Stimulated activated CD4-positive, alpha-beta T cell treated with anti-CD3 and anti-CD28 coated beads, Interleukin-4, amount 100 ng/mL, for 48 hours (primary cell): ENCODE measurements at regions not wholly inside any gene's neighbourhood (a gene's known extent, or its start where the extent isn't known, plus 50 kb on each side); places are given as distances from the start of the nearest gene placed in this dataset.

ENCODE experiments used
- DNase-seq, 2 donors: peaks; one replicate each; pipeline ENCODE4 v3.0.0-alpha.2; 2020; ENCODE audit warnings: low read depth in 2 of 2

GRCh38 chr13:90070362-90070761 lies 1277.1 kb upstream of the MIR17HG start:
- no peak for DNase-seq

- no peak for DNase-seq
Observed at GRCh38 chr13:90070837-90071525, 1276.5 kb upstream of the MIR17HG start.

- DNase-seq = no peak
Observed at GRCh38 chr13:90084684-90085290, 1262.7 kb upstream of the MIR17HG start.

DNA sequence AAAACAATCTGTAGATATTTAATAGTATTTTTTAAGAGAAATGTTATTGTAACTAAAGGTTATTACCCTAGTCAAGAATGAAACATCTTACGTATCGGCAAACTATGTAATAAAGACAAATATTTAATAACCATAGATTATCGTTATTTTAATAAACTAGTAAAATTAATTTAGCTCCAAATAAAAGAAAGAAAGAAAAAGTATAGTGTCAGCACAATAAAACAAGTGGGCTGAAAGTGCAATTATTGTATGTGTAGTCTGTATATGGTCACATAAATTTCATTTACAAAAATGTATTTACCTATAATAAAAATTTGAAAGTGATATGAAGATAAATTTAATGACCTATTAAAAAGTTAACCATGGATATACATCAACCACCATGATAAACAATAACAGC lies 1258.4 kb upstream of the MIR17HG start:
- no peak for DNase-seq

GRCh38 chr13:90091611-90092010 lies 1255.9 kb upstream of the MIR17HG start:
- no peak for DNase-seq

GRCh38 chr13:90094357-90094756 lies 1253.1 kb upstream of the MIR17HG start:
- DNase-seq = no peak

DNA sequence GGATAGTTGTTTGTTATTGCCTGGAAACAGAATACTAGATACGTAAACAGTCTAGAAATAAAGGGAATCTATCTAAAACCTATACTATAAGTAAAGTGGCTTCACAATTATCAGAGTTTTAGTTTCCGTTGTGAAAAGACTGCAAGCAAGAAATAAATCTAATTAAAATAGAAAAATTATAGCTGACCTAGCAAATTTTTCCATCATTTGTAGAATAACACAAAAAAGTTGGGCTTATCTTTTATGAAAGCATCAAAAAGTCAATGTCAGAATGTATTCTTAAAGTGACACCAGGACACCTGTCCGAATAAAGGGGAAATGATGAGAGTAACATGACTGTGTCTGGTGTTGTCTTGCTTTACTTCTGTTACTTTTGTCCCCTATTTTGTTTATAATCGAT lies 1248.9 kb upstream of the MIR17HG start:
- no peak for DNase-seq

DNA sequence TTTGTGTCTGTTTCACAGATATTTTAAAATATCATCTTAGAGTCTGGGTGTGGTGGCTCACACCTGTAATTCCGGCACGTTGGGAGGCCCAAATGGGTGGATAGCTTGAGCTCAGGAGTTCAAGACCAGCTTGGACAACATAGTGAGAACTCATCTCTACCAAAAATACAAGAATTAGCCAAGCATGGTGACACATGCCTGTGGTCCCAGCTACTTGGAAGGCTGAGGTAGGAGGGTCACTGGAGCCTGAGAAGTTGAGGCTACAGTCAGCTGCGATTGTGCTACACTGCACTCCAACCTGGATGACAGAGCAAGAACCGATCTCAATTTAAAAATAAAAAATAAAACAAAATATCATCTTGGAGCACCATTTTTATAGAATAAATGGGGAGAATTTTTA lies 1247.6 kb upstream of the MIR17HG start:
- no peak for DNase-seq

DNA sequence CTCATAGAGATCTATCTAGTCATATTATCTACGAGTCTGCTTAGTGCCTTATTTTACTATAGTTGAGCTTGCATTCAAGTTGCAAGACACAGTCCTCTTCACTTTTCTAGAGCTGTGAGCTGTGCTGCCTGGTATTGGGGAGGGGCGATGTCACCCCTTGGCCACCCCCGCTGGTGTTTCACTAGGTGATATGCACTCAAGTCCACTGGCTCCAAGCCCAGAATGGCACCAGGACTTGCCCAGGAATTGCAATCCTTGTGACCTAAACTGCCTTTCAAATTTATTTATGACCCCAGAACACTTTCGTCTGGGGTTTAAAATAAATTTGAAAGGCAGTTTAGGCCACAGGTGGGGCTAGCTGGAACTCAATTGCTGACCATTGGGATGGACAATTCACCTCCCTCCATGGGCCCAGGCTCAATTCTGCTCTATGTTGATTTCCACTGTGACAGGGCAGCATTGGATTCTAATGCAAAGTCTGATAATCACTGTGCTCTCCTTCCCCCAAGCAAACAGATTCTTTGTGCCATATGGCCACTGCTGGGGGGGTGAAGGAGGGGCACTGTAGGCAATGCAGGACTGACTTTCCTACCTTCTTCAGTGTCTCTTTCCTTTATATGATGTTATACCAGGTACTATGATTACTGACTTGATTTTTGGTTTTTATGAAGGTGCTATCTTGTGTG lies 1244.2 kb upstream of the MIR17HG start:
- no peak for DNase-seq

DNA sequence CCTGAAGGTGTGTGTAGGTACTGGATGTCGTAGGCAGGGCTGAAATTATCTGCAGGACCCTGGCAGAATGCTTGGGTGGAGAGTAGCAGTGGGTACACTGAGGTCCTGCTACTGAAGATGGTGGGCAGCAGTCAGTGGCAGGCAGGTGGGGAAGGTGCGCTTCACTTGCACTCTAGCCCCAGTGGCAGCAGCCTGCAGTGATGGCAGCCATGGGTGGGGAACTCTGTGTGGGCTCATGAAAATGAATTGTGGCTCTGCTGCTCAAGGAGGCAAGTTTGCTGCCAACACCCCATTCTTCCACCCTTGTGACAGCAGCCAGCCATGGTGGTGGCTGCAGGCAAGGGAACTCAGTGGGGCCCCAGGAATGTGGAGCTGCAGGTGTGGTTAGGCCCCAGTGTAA lies 1242.7 kb upstream of the MIR17HG start:
- DNase-seq = no peak

DNA sequence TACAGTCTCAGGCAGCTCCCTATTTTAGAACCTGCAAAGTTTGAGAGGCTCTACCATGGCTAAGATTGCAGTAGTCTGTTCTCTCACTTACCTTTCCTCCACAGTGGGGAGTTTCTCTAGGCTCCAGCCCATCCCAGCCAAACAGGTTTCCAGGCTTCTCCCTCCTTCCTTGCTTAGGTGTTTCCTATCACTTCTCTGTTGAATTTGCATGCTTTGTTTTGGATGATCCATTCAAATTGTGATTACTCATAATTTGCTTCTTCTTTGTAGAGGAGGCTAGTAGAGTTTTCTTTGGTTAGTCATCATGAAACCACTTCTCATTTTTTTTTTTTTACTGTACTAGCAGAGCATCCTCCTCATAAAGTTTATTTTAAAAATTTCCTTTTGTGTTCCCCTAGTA lies 1242.2 kb upstream of the MIR17HG start:
- DNase-seq = no peak

DNA sequence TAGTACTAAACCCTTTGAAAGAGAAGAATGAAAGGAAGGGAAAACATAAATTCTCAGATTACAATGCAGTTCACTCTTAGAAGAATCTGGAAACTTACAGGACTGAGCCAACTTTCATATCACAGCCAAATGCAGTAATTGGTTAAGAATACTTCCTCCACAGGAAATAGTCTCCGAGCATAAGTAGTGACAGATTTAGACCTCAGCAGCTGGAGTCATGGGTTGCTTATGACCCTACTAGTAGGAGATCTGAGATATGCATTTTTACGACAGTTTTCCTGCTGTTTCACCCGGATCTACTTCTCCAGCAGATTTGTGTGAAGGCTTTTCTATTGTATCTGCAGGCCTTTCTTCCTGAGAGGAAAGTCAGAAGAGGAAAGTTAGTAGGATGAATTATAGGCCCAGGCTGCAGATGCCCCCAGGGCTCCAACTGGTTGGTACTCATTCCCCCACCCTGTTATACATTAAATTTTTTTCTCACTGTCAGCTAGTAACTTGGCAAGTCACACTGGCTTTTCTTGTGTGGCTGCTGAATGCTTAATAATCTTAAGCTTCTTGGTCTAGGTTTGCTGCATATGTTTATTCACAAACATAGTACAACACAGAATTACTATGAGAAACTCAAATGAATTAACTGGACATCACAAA lies 1241.5 kb upstream of the MIR17HG start:
- DNase-seq = no peak

DNA sequence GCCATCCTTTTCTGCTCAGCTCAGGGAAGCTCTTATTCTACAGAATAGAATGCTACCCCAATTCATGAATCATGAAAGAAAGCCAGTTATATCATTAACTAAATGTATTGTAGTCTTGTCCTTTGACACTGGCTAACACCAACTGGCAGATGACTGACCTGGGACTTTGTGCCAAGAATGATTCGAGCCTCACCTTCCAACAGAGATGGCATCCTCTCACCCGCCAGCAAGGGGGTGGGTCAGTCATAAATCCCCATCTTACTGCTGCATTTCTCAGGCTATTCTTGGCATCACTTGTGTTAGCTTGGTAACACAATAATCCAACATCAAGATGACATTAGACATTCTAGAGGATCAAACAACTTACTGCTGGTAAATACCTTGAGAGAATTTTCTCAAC lies 1239.8 kb upstream of the MIR17HG start:
- no peak for DNase-seq

GRCh38 chr13:90108547-90108946 lies 1238.9 kb upstream of the MIR17HG start:
- DNase-seq = no peak

GRCh38 chr13:90116121-90116520 lies 1231.4 kb upstream of the MIR17HG start:
- no peak for DNase-seq

DNA sequence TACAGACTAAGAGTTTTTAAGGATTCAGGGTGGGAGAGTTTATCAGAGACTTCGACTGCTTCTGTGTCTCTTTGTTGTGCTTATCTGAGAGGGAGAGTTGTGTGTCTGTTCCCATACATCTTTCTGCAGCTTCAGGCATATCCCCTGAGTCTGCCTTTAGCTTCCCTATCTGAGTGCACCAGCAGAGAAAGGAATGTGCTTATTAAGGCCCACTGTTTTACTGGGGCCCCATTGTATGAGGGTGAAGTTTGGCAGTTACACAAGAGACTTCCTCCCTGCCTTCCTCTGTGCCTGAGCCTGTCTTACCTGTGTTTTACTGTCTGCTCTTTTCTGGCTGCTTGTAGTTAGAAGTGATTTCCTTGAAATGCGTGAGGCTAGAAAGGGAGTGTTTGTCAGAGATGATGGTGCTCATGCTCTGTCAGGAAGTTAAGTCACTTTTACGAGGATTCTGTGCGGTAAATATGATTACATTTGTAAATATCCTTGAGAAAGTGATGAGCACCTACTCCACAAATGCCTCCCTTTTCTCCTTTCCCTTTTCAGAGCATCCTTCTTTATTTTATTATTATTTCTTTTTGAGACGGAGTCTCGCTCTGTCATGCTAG lies 1228.9 kb upstream of the MIR17HG start:
- no peak for DNase-seq

DNA sequence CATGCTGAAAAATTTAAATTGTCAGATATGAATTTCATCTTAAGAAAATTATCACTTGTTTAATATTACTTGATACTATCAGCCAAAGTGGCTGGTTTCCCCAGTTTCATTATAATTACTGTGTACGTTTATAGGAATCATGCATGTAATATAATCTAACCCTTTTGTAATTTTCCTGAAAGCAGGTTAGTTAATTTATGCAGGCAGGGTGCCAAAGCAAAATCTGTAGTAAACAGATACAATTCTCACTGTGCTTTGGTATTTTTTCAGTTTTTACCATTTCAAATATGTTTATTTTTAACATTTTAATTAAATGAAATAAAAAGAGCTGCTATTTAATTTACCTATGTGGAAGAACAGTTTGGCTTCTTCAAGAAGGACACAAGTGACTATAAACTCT lies 1227.5 kb upstream of the MIR17HG start:
- DNase-seq = no peak

GRCh38 chr13:90121784-90122183 lies 1225.7 kb upstream of the MIR17HG start:
- no peak for DNase-seq

- no peak for DNase-seq
Observed at GRCh38 chr13:90122531-90122930, 1225.0 kb upstream of the MIR17HG start.

DNA sequence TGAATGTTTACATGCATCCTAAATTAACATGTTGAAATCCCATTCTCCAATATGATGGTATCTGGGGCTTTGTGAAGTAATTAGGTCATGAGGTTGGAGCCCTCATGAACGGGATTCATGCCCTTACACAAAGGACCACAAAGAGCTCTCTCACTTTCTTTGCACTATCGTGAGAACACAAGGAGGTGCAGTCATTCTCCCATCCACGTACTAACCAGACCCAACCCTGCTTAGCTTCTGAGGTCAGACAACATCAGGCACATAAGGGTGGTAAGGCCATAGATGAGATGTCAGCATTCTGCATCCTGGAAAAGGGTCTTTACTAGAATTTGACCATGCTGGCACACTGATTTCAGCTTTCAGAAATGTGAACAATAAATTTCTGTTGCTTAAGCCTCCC lies 1211.9 kb upstream of the MIR17HG start:
- no peak for DNase-seq

GRCh38 chr13:90142251-90142650 lies 1205.2 kb upstream of the MIR17HG start:
- DNase-seq = no peak

GRCh38 chr13:90154311-90154960 lies 1193.1 kb upstream of the MIR17HG start:
- no peak for DNase-seq
